H1 (cell line): ENCODE measurements at regions not wholly inside any gene's neighbourhood (a gene's known extent, or its start where the extent isn't known, plus 50 kb on each side); places are given as distances from the start of the nearest gene placed in this dataset.

Experiments
- CTCF ChIA-PET: fragments of 300-600 bp; sonication (Branson Sonifier 250); formaldehyde crosslinking; loops from one replicate; lab custom pipeline; 2021; ENCODE audit not compliant: partially characterized antibody; lab: Charles Lee
- POLR2A ChIA-PET: fragments of 300-600 bp; sonication (Branson Sonifier 250); formaldehyde crosslinking; loops from one replicate; lab custom pipeline; 2021; ENCODE audit warnings: inconsistent platforms; ENCODE audit not compliant: partially characterized antibody; lab: Charles Lee
- DNase-seq, 2 experiments: peaks; one replicate each; pipeline versions ENCODE4 v3.0.0 to v3.0.0-alpha.2; 2010 to 2022; ENCODE audit warnings: low spot score in 2 of 2, low read depth in 1 of 2, mixed read lengths in 1 of 2
- FAIRE-seq: peaks from 2 replicates; lab custom pipeline; 2011; peaks lifted over from hg19 to GRCh38; lab: Jason Lieb, UNC
- H2AFZ ChIP-seq: 2 replicates; pipeline ENCODE4 v1.8.1; 2012; ENCODE audit warnings: low read length, inconsistent platforms
- H2AK5ac ChIP-seq: 2 replicates; pipeline ENCODE4 v1.6.1; 2013; ENCODE audit warnings: low read depth, low read length
- H2BK120ac ChIP-seq: replicated peaks from 2 replicates; pipeline ENCODE3; 2013; ENCODE audit warnings: low read depth, low read length, inconsistent platforms
- H2BK12ac ChIP-seq: 2 replicates; pipeline ENCODE4 v1.6.1; 2013; ENCODE audit warnings: low read depth, low read length
- H2BK15ac ChIP-seq: 2 replicates; pipeline ENCODE4 v1.6.1; 2013; ENCODE audit warnings: low read length
- H2BK20ac ChIP-seq: 2 replicates; pipeline ENCODE4 v1.6.1; 2013; ENCODE audit warnings: low read length
- H2BK5ac ChIP-seq: 2 replicates; pipeline ENCODE4 v1.6.1; 2013; ENCODE audit warnings: low read depth, low read length
- H3K14ac ChIP-seq: 2 replicates; pipeline ENCODE4 v1.6.1; 2013; ENCODE audit warnings: inconsistent platforms; ENCODE audit not compliant: insufficient read length
- H3K18ac ChIP-seq: 2 replicates; pipeline ENCODE4 v1.6.1; 2013; ENCODE audit warnings: low read length; ENCODE audit errors: extremely low read depth
- H3K23ac ChIP-seq: 2 replicates; pipeline ENCODE4 v1.6.1; 2013; ENCODE audit warnings: inconsistent platforms; ENCODE audit not compliant: insufficient read length
- H3K23me2 ChIP-seq: 2 replicates; pipeline ENCODE4 v1.6.1; 2013; ENCODE audit warnings: low read depth, low read length
- H3K27ac ChIP-seq: 2 replicates; pipeline ENCODE4 v1.6.1; 2011; ENCODE audit warnings: low read depth, low read length, inconsistent platforms
- H3K27me3 ChIP-seq, 4 experiments: replicated peaks in 1 of 4; 1 replicate in 1 of 4; 2 replicates in 3 of 4; pipeline versions ENCODE4 v1.6.1 to v1.8.1; 2011 to 2013; ENCODE audit warnings: low read length in 3 of 4, mild to moderate bottlenecking in 3 of 4, inconsistent platforms in 2 of 4, mixed read lengths in 2 of 4, moderate library complexity in 1 of 4; ENCODE audit not compliant: control insufficient read depth in 3 of 4, insufficient read depth in 3 of 4; ENCODE audit errors: extremely low read depth in 1 of 4
- H3K36me3 ChIP-seq, 4 experiments: 2 replicates each; pipeline versions ENCODE4 v1.6.1 to v1.8.1; 2011 to 2013; ENCODE audit warnings: mild to moderate bottlenecking in 4 of 4, low read length in 3 of 4, moderate library complexity in 2 of 4, control low read depth in 1 of 4, inconsistent platforms in 1 of 4; ENCODE audit not compliant: insufficient read depth in 4 of 4, control insufficient read depth in 2 of 4
- H3K4ac ChIP-seq: replicated peaks from 2 replicates; pipeline ENCODE3; 2013; ENCODE audit warnings: low read length, low read depth, mixed read lengths, inconsistent platforms; ENCODE audit not compliant: insufficient read length
- H3K4me1 ChIP-seq, 4 experiments: replicated peaks in 1 of 4; 1 replicate in 1 of 4; 2 replicates in 3 of 4; pipeline versions ENCODE4 v1.6.1 to v1.8.1; 2011 to 2013; ENCODE audit warnings: low read length in 3 of 4, inconsistent platforms in 2 of 4, mixed read lengths in 1 of 4; ENCODE audit not compliant: insufficient read depth in 4 of 4, control insufficient read depth in 3 of 4
- H3K4me2 ChIP-seq, 2 experiments: 2 replicates each; pipeline versions ENCODE4 v1.6.1 to v1.8.1; 2011 to 2013; ENCODE audit warnings: low read depth in 2 of 2, low read length in 2 of 2, control low read depth in 1 of 2, inconsistent platforms in 1 of 2, mild to moderate bottlenecking in 1 of 2; ENCODE audit not compliant: insufficient read depth in 1 of 2
- H3K4me3 ChIP-seq, 4 experiments: fragments of 200-600, 300-600 bp in 1 of 4; sonication (generic), shearing (Covaris generic), sonication (Bioruptor Twin) in 1 of 4; 2 replicates each; pipeline versions ENCODE4 v1.5.1 to v1.8.1; 2011 to 2016; ENCODE audit warnings: low read length in 4 of 4, low read depth in 3 of 4, control low read depth in 2 of 4, inconsistent platforms in 2 of 4, mild to moderate bottlenecking in 2 of 4, mixed read lengths in 1 of 4, moderate library complexity in 1 of 4; ENCODE audit not compliant: insufficient read depth in 2 of 4; ENCODE audit errors: extremely low read depth in 1 of 4
- H3K56ac ChIP-seq: replicated peaks from 2 replicates; pipeline ENCODE3; 2013; ENCODE audit warnings: low read depth, mild to moderate bottlenecking, mixed read lengths, low read length, inconsistent platforms; ENCODE audit not compliant: insufficient read length
- H3K79me1 ChIP-seq: 2 replicates; pipeline ENCODE4 v1.6.1; 2013; ENCODE audit warnings: low read depth, low read length, control low read depth
- H3K79me2 ChIP-seq, 2 experiments: 2 replicates each; pipeline versions ENCODE4 v1.6.1 to v1.8.1; 2012 to 2013; ENCODE audit warnings: low read length in 2 of 2, mild to moderate bottlenecking in 2 of 2, inconsistent platforms in 1 of 2; ENCODE audit not compliant: insufficient read depth in 2 of 2, control insufficient read depth in 1 of 2
- H3K9ac ChIP-seq, 4 experiments: replicated peaks in 1 of 4; 1 replicate in 1 of 4; 2 replicates in 3 of 4; pipeline versions ENCODE4 v1.6.1 to v1.8.1; 2011 to 2013; ENCODE audit warnings: low read depth in 3 of 4, low read length in 3 of 4, control low read depth in 2 of 4, mild to moderate bottlenecking in 2 of 4, moderate library complexity in 2 of 4, inconsistent platforms in 1 of 4; ENCODE audit errors: extremely low read depth in 1 of 4
- H3K9me3 ChIP-seq, 2 experiments: 2 replicates each; pipeline versions ENCODE4 v1.6.1 to v1.8.1; 2012 to 2013; ENCODE audit warnings: mild to moderate bottlenecking in 2 of 2, moderate library complexity in 2 of 2, control low read depth in 1 of 2, inconsistent platforms in 1 of 2, low read depth in 1 of 2, low read length in 1 of 2, mixed read lengths in 1 of 2; ENCODE audit not compliant: insufficient read depth in 2 of 2
- H4K20me1 ChIP-seq, 2 experiments: replicated peaks in 1 of 2; 2 replicates each; pipeline versions ENCODE3 to v1.8.1; 2011 to 2013; ENCODE audit warnings: inconsistent platforms in 2 of 2, low read length in 2 of 2, mild to moderate bottlenecking in 1 of 2; ENCODE audit not compliant: insufficient read depth in 2 of 2, control insufficient read depth in 1 of 2
- H4K5ac ChIP-seq: 2 replicates; pipeline ENCODE4 v1.6.1; 2013; ENCODE audit warnings: low read length, low read depth, mixed read lengths, inconsistent platforms; ENCODE audit not compliant: insufficient read length
- H4K8ac ChIP-seq: 2 replicates; pipeline ENCODE4 v1.8.0; 2013; ENCODE audit warnings: mild to moderate bottlenecking, moderate library complexity, low read length, inconsistent platforms; ENCODE audit not compliant: insufficient read depth; ENCODE audit errors: extremely low read depth
- H4K91ac ChIP-seq: replicated peaks from 2 replicates; pipeline ENCODE3; 2013; ENCODE audit warnings: low read length, mixed read lengths, inconsistent platforms; ENCODE audit not compliant: insufficient read length
- HDAC6 ChIP-seq: IDR thresholded peaks from one replicate; pipeline ENCODE4 v1.7.1; 2012; ENCODE audit warnings: low read depth, mild to moderate bottlenecking, inconsistent platforms, low read length, moderate library complexity
- JUN ChIP-seq: IDR thresholded peaks from 2 replicates; pipeline ENCODE4 v1.6.1; 2011; ENCODE audit warnings: low read depth, mild to moderate bottlenecking, improper control_type of control experiment, low read length
- WGBS, 2 experiments: shearing (Covaris generic) in 1 of 2; methylation state at CpG; one replicate each; pipeline versions ENCODE4 v1.1.6 to v1.1.7; 2013 to 2015; ENCODE audit warnings: low lambda C conversion rate in 2 of 2, mixed read lengths in 2 of 2, inconsistent platforms in 1 of 2, low coverage in 1 of 2, missing lambda C conversion rate in 1 of 2; ENCODE audit not compliant: insufficient replicate concordance in 2 of 2, insufficient coverage in 1 of 2, insufficient read length in 1 of 2; ENCODE audit errors: extremely low coverage in 1 of 2, missing lambda C conversion rate in 1 of 2; 5-methylcytosine and 5-hydroxymethylcytosine counted together

DNA sequence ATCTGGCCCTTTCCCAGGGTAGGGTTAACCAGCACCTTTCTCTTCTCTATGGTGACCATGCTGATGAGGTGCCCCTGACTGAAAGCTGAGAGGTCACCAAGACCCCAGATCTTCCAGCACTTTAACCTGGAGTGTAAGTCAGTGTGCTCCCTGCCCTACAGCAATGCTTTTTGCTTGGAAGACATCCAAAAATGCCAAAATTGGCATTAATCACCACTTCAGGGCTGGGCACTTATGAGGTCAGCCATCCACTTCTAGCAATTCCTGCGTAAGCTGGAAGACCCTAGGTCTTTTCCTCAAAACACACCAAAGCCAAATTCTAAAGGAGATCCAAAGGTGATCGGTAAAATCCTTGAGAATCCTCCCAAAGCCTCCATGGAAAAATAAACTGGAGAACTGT, 81.2 kb upstream of the LOC128125822 start:
- no peak overlapping the region for H3K4me2 ChIP-seq
- no peaks in the 10 kb centered on the region for H3K36me3 ChIP-seq
- no peak overlapping the region for H2BK5ac ChIP-seq
- H3K9ac ChIP-seq, result no peak overlapping the region
- no peak overlapping the region for H2BK20ac ChIP-seq
- no peaks in the 10 kb centered on the region for H3K9me3 ChIP-seq
- no peak overlapping the region for H3K4me3 ChIP-seq
- H4K8ac ChIP-seq, result no peak overlapping the region
- no peak overlapping the region for H3K56ac ChIP-seq
- H3K79me1 ChIP-seq, result no peaks in the 10 kb centered on the region
- H3K23me2 ChIP-seq, result no peaks in the 10 kb centered on the region
- H3K27me3 ChIP-seq, result no peaks in the 10 kb centered on the region
- H3K27ac ChIP-seq, result no peak overlapping the region
- H4K5ac ChIP-seq, result no peak overlapping the region
- H3K79me2 ChIP-seq, result no peaks in the 10 kb centered on the region
- H3K14ac ChIP-seq, result no peak overlapping the region
- no peak overlapping the region for H2AFZ ChIP-seq
- H2BK120ac ChIP-seq, result no peak overlapping the region
- DNase-seq (no peak), FAIRE-seq (no peak)
- no peaks in the 10 kb centered on the region for H3K4me1 ChIP-seq
- H4K91ac ChIP-seq, result no peak overlapping the region
- H2AK5ac ChIP-seq, result no peak overlapping the region
- no peak overlapping the region for H2BK12ac ChIP-seq
- H3K23ac ChIP-seq, result no peak overlapping the region
- H2BK15ac ChIP-seq, result no peak overlapping the region
- no peak overlapping the region for H3K4ac ChIP-seq
- 89% methylated on average over 2 of the region's 2 CpGs; no CpG with 5 or more reads in 1 of the 2 experiments for WGBS, 2 experiments
- no peak overlapping the region for H3K18ac ChIP-seq
- ChIA-PET POLR2A (no interaction called here), CTCF (no interaction called here)
- no peaks in the 10 kb centered on the region for H4K20me1 ChIP-seq
- TF ChIP-seq HDAC6, result no peak
- no peak for TF ChIP-seq JUN
